HEK293T (cell line): ENCODE measurements at regions not wholly inside any gene's neighbourhood (a gene's known extent, or its start where the extent isn't known, plus 50 kb on each side); places are given as distances from the start of the nearest gene placed in this dataset.

ENCODE experiments used
- BHLHE40 ChIP-seq: fragments of 450-650 bp; IDR thresholded peaks from 2 replicates; pipeline ENCODE4 v1.6.1; 2016; ENCODE audit warnings: mild to moderate bottlenecking, moderate library complexity, borderline replicate concordance
- ELF4 ChIP-seq: fragments of 450-650 bp; IDR thresholded peaks from 2 replicates; pipeline ENCODE4 v1.6.1; 2017; ENCODE audit warnings: antibody characterized with exemption
- FOXK2 ChIP-seq: fragments of 450-650 bp; IDR thresholded peaks from 2 replicates; pipeline ENCODE4 v1.6.1; 2016; ENCODE audit warnings: mild to moderate bottlenecking
- LEF1 ChIP-seq: fragments of 450-650 bp; IDR thresholded peaks from 2 replicates; pipeline ENCODE4 v1.6.1; 2017; ENCODE audit warnings: mild to moderate bottlenecking, borderline replicate concordance
- SUZ12 ChIP-seq: fragments of 450-650 bp; IDR thresholded peaks from 2 replicates; pipeline ENCODE4 v1.6.1; 2016; ENCODE audit warnings: mild to moderate bottlenecking
- TARDBP ChIP-seq: fragments of 450-650 bp; IDR thresholded peaks from 2 replicates; pipeline ENCODE4 v1.6.1; 2016

GRCh38 chr1:194223596-194223995 is 1037.2 kb upstream of the B3GALT2 start:
- TF ChIP-seq SUZ12, result no peak
- no peak for TF ChIP-seq LEF1
- TF ChIP-seq FOXK2, result no peak
- TF ChIP-seq BHLHE40, result no peak
- TF ChIP-seq TARDBP, result no peak
- TF ChIP-seq ELF4, result no peak
